GM18868 (cell line): ENCODE measurements at regions not wholly inside any gene's neighbourhood (a gene's known extent, or its start where the extent isn't known, plus 50 kb on each side); places are given as distances from the start of the nearest gene placed in this dataset.
"Not testable (repeated sequence)": the region's sequence is repeated elsewhere in the genome, so short reads cannot be mapped to it uniquely, and the experiment has no call there.

Experiments used
- ATAC-seq: cut with Tn5 transposase; IDR thresholded peaks from one replicate; pipeline ENCODE4 v1.9.1; 2021; ENCODE audit warnings: mild to moderate bottlenecking, moderate library complexity; ENCODE audit not compliant: unreplicated experiment

GRCh38 chr17:21756856-21757619 is 64.7 kb downstream of the KCNJ18 start:
- ATAC-seq, result no peak

DNA sequence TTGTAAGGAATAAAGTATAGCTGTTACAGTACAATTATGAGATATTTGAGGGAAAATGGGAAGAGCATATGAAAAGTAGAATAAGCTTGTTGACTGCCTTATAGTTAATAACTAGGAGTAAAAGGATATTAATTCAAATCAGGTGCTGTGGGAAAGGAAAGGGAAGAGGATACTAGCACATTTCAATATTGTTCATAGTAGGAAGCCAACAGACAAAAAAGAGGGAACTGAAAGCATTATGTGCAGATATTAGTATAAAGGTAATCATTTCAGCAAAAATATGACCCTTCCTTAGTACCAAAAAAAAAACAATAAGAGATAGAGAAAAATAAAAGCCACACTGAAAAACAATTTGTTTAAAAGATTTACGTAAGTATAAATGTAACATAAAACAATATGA is 67.3 kb downstream of the KCNJ18 start:
- not testable (repeated sequence) for ATAC-seq

- not testable (repeated sequence) for ATAC-seq
Measured at GRCh38 chr17:21763738-21764340, 71.5 kb downstream of the KCNJ18 start.

- ATAC-seq, result not testable (repeated sequence)
Measured at GRCh38 chr17:21765651-21766290, 73.4 kb downstream of the KCNJ18 start.

- ATAC-seq, result not testable (repeated sequence)
Measured at GRCh38 chr17:21766565-21766964, 74.2 kb downstream of the KCNJ18 start.

GRCh38 chr17:21767162-21768156 is 75.1 kb downstream of the KCNJ18 start:
- not testable (repeated sequence) for ATAC-seq

- not testable (repeated sequence) for ATAC-seq
Measured at GRCh38 chr17:21768244-21768643, 75.9 kb downstream of the KCNJ18 start.

- ATAC-seq, result not testable (repeated sequence)
Measured at GRCh38 chr17:21768729-21769462, 76.6 kb downstream of the KCNJ18 start.

DNA sequence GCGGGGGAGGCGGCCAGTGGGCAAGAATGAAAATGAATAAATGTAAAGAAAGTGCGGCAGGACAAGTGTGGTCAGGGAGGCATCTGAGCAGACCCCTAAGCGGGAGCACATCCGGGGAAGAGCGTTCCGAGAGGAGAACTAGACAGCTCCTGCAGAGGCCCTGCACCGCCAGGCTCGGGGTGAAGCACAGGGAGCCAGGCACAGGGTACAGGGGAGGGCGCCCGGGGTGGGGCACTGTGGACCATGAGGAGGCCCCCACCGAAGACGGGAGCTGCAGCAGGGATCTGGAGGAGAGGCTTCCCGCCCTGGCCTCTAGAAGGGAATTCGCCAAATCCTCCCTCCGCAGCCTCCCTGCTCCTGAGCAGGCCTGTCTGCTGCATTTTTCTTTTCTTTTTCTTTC is 77.5 kb downstream of the KCNJ18 start:
- ATAC-seq, result not testable (repeated sequence)

- ATAC-seq, result peak; percentile 70
Measured at GRCh38 chr17:21770466-21771446, 78.4 kb downstream of the KCNJ18 start.

DNA sequence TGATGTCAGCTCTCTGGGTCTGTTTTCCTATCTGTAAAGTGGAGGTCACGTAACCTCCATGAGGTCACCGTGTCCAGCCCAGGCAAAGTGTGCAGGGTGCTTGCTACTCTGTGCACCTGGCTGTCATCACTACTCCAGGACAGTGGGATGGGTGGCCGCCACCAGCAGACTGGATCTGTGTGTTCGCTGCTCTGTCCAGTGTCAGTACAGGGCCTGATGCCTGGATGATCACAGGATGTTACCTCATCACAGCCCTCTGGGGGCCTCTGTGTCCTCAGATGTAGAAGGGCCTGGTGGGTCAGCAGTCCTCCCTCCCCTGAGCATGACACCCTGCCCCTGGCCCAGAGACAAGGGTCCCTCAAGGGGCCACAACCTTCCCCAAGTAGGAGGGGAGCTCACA is 80.0 kb downstream of the KCNJ18 start:
- ATAC-seq, result no peak

- not testable (repeated sequence) for ATAC-seq
Measured at GRCh38 chr17:21772991-21773713, 80.8 kb downstream of the KCNJ18 start.

DNA sequence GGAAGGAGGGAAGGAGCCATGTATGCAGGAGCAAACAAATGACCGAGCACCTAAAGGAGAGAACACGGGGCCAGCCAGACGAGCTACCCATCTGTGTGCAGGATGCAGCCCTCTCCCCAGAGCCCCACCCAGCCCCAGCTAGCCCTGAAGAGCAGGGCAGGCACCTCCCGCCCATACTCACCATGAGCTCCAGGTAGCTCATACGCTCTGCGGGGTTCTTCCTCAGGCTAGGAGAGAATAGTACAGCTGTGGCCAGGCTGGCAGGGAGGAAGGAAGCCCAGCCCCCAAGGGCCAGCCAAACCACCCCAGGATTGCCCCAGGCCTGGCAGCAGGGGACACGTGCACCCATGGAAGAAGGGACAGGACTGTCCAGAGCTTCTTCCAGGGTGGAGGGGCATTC is 81.9 kb downstream of the KCNJ18 start:
- ATAC-seq, result no peak

- ATAC-seq, result not testable (repeated sequence)
Measured at GRCh38 chr17:21775566-21775965, 83.2 kb downstream of the KCNJ18 start.

GRCh38 chr17:21776921-21777320 is 84.6 kb downstream of the KCNJ18 start:
- not testable (repeated sequence) for ATAC-seq

DNA sequence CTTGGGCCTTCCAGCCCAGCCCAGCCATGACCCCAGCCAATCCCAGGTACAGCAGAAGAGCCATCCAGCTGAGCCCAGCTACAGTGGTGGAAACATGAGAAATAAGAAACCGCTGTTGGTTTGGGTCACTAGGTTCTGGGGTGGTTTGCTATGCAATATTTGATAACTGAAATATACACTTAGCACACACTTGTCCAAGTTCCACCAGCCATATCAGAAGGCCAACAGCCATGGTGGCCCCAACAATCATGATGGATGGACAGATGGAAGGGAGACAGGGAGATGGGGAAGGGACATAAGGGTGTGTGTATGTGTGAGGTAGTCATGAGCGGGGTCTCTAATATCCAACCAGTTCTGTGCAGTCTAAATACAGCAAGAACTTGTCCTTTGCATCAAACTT is 86.5 kb downstream of the KCNJ18 start:
- not testable (repeated sequence) for ATAC-seq

DNA sequence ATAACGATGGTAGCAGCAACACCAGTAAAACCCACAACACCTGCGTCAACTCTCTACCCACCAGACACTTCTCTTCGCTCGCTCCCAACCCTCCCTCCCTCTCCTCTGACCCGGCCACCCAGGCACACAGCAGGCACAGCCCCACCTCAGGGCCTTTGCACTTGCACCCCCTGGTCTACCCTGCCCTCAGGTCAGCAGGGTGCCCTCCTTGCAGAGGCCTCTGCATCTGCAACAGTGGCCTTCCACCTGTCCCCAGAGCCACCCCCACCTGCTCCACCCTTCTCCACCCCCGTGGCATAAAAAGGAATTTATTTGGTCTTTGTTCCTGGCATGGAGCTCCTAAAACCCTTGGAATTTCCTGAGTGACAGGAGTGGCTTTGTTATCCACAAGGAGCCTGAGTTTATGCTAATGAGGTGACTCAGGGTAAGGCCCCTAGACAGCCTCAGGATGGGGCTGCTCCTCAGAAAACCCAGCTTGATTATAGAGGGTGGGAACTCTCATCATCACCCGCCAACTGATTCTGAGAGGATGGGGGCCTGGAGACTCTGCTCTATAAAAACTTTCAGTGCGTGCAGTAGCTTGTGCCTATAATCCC is 88.1 kb downstream of the KCNJ18 start:
- not testable (repeated sequence) for ATAC-seq
